ENCODE measurements at regions not wholly inside any gene's neighbourhood (a gene's known extent, or its start where the extent isn't known, plus 50 kb on each side); places are given as distances from the start of the nearest gene placed in this dataset.
"Not testable (repeated sequence)": the region's sequence is repeated elsewhere in the genome, so short reads cannot be mapped to it uniquely, and the experiment has no call there.

- DNase-seq (ENCODE audit: low read depth in 2 of 3, low spot score in 2 of 3): no peak
These were observed 92.0 kb downstream of the RFLNA start for GRCh38 chr12:124386661-124387527.

- DNase-seq (ENCODE audit: low read depth in 2 of 3, low spot score in 2 of 3): no peak
These were observed 91.2 kb downstream of the RFLNA start for GRCh38 chr12:124386059-124386458.

GRCh38 chr12:124385219-124385969, 90.5 kb downstream of the RFLNA start:
- DNase-seq (ENCODE audit: low read depth in 2 of 3, low spot score in 2 of 3): no peak

GRCh38 chr12:124384299-124384894, 89.5 kb downstream of the RFLNA start:
- DNase-seq (ENCODE audit: low read depth in 2 of 3, low spot score in 2 of 3): no peak

GRCh38 chr12:124383028-124383427, 88.1 kb downstream of the RFLNA start:
- no peak for DNase-seq (ENCODE audit: low read depth in 2 of 3, low spot score in 2 of 3)

GRCh38 chr12:124381456-124382296, 86.8 kb downstream of the RFLNA start:
- DNase-seq (ENCODE audit: low read depth in 2 of 3, low spot score in 2 of 3): no peak

GRCh38 chr12:124380796-124381455, 86.0 kb downstream of the RFLNA start:
- no peak for DNase-seq (ENCODE audit: low read depth in 2 of 3, low spot score in 2 of 3)

GRCh38 chr12:124379938-124380754, 85.3 kb downstream of the RFLNA start:
- DNase-seq (ENCODE audit: low read depth in 2 of 3, low spot score in 2 of 3): no peak

GRCh38 chr12:124379379-124379937, 84.6 kb downstream of the RFLNA start:
- no peak for DNase-seq (ENCODE audit: low read depth in 2 of 3, low spot score in 2 of 3)

GRCh38 chr12:124378926-124379325, 84.0 kb downstream of the RFLNA start:
- DNase-seq (ENCODE audit: low read depth in 2 of 3, low spot score in 2 of 3): no peak

- no peak for DNase-seq (ENCODE audit: low read depth in 2 of 3, low spot score in 2 of 3)
These were observed 83.2 kb downstream of the RFLNA start for GRCh38 chr12:124377981-124378509.

GRCh38 chr12:124376435-124376834, 81.5 kb downstream of the RFLNA start:
- DNase-seq (ENCODE audit: low read depth in 2 of 3, low spot score in 2 of 3): no peak

GRCh38 chr12:124375789-124376175, 80.9 kb downstream of the RFLNA start:
- DNase-seq (ENCODE audit: low read depth in 2 of 3, low spot score in 2 of 3): no peak

GRCh38 chr12:124375141-124375788, 80.4 kb downstream of the RFLNA start:
- no peak for DNase-seq (ENCODE audit: low read depth in 2 of 3, low spot score in 2 of 3)

- DNase-seq (ENCODE audit: low read depth in 2 of 3, low spot score in 2 of 3): no peak
These were observed 79.7 kb downstream of the RFLNA start for GRCh38 chr12:124374567-124374966.

- DNase-seq (ENCODE audit: low read depth in 2 of 3, low spot score in 2 of 3): no peak
These were observed 79.3 kb downstream of the RFLNA start for GRCh38 chr12:124374147-124374546.

- not testable (repeated sequence) for DNase-seq (ENCODE audit: low read depth in 2 of 3, low spot score in 2 of 3)
These were observed 78.8 kb downstream of the RFLNA start for GRCh38 chr12:124373701-124374100.

GRCh38 chr12:124372831-124373230, 77.9 kb downstream of the RFLNA start:
- DNase-seq (ENCODE audit: low read depth in 2 of 3, low spot score in 2 of 3): no peak
